Stimulated activated CD4-positive, alpha-beta T cell treated with anti-CD3 and anti-CD28 coated beads, TNF-alpha, amount 100 ng/mL, for 24 hours (primary cell): ENCODE measurements at regions not wholly inside any gene's neighbourhood (a gene's known extent, or its start where the extent isn't known, plus 50 kb on each side); places are given as distances from the start of the nearest gene placed in this dataset.
"Not testable (repeated sequence)": the region's sequence is repeated elsewhere in the genome, so short reads cannot be mapped to it uniquely, and the experiment has no call there.

Experiments used
- DNase-seq, 3 experiments: peaks; one replicate each; pipeline ENCODE4 v3.0.0-alpha.2; 2020; ENCODE audit warnings: low read depth in 3 of 3

DNA sequence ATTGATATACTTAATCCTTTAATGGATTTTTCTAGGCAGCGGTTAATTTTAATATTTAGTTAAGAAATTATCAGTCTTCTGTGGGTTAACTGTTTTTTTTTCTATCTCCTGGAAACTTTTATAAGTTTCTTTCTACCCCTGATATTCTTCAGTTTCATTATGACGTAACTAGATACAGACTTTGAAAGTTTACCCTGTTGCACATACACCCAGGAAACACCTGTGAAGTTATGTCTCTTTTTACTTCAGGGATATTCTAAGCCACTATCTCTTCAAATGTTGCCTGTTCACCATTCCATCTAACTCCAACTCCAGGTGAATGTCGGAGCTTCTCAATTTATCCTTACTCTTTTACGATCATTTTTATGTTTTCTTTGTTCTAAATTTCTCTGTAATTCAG, 329.0 kb downstream of the ICE1 start:
- no peak for DNase-seq

DNA sequence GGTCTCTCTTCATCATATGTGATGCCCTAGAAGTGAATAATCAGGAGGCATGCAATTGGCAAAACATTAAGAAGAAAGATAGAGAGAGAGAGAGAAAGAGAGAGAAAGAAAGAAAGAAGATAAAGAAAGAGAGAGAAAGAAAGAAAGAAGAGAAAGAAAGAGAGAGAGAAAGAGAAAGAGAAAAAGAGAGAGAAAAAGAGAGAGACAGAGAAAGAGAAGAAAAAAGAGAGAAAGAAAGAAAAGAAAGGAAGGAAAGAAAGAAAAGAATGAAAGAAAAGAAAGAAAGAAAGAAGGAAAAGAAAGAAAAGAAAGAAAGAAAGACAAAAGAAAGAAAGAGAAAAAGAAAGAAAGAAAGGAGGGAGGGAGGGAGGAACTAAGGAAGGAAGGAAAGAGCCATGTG, 318.9 kb downstream of the ICE1 start:
- DNase-seq: no peak

DNA sequence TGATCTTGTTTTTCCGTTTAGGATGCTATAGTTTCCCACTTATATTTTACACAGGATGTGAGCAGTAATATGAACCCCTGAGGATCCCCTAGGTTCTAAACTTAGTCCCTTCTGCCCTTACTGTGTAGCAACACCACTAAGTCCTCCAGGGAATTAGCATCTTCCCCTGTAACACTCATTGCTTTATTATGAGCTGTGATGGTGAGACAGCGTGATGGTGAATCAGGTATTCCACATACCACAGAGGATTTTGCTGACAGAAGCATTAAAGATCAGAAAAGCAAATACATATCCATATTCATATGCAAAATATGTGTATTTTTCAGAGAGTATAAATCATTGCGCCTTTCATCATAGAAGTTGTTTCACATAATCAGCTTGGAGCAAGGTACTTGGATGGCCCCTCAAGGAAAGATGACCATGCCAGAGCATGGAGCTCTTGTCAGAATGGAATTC, 317.0 kb downstream of the ICE1 start:
- DNase-seq: no peak

DNA sequence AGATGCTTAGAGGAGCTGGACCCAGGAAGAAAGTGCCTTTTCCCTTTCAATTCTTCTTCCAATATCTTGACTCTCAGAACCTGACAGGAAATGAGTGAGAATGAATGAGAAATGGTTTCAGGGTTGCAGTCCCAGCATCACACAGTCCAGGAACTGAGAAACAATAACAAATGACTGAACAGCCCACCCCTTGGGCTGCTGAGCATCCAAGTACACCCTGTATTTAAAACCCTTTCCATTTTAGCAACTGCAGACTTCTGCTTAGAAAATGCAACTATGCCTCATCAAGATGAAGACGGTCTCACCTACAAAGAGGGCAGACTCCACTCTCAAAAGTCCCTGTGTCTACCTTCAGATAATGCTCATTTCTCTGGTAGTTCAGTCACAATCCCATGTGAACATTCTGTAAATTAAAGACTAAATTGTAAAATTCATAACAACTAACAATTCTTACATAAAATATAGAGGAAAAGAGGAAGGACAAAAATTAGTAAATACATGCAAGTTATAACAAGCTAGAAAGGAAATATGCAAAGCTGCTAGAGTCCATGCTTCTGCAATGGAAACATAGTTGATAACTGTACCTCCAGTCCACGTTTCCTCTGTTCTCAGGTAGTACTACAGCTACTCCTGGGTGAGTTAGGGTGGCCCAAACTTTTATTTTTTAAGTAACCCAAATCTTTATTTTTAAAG, 316.5 kb downstream of the ICE1 start:
- DNase-seq: no peak

DNA sequence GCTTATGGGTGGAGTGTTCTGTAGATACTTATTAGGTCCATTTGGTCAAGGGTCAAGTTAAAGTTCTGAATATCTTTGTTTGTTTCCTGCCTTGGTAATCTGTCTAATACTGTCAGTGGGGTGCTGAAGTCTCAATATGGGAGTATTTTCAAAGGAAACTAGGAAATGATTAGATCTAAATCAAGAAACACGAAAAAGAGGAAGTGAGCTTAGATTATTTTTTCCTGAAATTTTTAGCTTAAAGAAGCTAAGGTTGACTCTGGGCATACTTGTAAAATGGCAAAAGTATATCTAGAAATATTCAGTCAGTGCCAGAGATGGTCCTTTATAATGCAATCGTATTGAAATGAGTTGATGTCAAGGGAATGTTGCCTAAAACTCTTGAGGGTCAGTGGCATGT, 313.5 kb downstream of the ICE1 start:
- no peak for DNase-seq

DNA sequence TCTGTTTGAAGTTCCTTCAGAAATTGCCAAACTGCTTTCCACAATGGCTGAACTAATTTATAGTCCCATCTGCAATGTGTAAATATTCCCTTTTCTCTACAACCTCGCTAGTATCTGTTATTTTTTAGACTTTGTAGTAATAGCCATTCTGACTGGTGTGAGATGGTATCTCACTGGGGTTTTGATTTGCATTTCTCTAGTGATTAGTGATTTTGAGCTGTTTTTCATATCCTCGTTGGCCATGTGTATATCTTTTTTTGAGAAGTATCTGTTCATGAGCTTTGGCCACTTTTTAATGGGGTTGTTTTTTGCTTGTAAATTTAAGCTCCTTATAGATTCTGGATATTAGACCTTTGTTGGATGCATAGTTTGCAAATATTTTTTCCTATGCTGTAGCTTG, 310.6 kb downstream of the ICE1 start:
- not testable (repeated sequence) for DNase-seq

DNA sequence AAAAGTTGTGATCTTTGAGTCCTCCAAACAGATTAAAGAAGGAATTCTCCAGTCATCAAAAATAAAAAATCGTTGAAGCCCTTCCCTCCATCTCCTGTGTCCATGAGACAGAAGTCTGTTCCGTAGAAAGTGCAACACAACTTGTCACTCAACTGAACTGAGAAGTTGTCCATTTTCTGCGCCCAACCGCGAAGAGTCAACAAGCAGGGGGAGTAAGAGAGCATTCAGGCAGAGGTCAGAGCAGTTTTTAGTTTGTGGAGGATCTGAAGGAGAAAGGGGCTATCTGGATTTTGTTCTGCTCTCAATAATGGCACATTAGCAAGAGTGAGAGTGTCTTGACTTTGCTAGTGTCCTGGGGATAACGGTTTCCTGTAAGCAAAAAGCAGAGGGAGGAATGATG, 303.9 kb downstream of the ICE1 start:
- DNase-seq: no peak

DNA sequence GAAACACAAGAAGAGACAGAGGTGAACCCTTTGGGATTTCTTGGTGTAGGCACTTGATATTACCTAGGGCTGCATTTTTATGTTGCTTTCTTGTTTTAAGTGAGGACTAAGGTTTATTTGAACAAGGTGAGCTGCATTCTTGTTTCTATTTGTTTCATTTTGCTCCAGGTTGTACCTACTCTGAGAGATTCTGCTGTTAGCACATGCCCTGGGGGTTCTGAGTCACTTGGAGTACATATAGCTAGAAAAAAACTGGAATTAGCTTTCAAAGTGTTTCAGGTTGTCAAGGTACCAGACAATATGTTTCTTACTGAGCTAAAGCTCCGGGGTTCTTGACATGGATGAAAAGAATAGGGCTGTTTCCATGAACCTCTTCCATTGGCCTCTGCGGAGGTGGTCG, 299.4 kb downstream of the ICE1 start:
- no peak for DNase-seq

DNA sequence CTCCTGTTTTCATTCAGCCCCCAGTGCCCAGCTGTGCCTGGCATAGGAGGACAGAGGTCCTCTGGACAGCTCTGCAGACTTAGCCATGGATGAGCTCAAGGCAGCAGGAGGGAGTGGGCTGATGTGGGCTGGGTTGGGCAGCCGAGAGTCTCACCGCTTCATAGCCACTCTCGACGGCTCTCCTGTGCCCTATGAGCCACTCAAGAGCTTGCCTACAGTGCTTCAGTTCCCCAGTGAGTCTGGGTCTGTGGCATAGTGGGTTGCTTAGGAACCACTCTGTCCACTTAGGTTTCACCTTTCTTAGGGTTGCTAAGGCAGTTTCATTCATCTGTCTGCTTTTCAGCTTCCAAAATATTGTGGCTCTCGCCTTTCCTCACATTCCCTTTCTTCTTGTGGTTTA, 296.8 kb downstream of the ICE1 start:
- no peak for DNase-seq

DNA sequence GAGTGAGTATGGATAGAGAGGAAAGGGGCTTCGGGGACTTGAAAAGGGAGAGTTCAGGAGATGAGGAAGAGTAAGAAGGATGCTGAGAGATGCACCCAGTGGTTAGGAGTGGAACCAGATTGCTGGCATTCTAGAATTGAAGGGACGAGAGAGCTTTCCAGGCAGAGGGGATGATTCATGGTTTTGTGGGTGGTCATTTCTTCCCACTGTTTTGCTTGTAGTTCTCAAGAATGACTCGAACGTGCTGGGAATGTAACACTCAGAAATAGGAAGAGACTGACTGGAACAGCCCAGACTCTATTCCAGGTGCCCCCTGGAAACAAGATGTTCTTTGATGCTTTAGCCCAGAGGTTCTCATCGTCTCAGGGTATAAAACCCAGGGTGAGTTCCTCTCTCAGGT, 294.2 kb downstream of the ICE1 start:
- DNase-seq: no peak

DNA sequence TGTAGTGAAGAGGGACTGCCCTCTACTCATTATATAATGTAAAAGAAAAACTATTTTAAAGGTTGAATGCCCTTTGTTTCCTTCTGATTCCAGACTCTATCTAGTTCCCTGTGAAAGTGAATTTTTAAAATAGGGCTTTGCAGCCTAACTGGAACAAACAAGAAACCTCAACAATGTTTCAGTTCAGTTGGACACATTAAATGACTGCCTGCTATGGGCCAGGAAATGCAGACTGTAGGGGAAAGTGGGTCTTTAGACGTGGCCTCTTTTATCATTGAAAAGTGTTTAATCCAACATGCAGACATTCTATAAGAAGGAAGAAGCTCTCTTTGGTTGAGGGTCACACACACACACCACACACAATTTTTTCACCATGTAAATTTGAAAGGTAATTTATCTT, 289.1 kb downstream of the ICE1 start:
- DNase-seq: no peak

DNA sequence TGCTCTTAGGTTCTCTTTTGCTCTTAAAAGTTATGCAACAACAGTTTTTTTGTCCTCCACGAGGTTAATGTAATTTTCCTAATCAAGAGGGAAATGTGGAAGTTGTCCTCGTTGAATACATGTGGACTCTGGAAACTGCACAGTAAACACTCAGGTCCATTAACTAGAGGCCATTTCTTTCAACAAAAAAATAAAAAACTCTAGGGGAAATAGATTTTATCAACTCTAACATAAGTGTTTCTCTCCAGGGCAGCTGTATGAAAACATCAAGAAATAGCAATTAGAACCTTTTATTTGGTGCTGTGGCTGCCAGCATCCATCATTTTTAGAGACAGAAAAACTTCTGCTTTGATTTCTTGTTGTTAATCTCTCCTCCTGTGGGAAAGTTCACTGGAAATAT, 288.6 kb downstream of the ICE1 start:
- DNase-seq: no peak

DNA sequence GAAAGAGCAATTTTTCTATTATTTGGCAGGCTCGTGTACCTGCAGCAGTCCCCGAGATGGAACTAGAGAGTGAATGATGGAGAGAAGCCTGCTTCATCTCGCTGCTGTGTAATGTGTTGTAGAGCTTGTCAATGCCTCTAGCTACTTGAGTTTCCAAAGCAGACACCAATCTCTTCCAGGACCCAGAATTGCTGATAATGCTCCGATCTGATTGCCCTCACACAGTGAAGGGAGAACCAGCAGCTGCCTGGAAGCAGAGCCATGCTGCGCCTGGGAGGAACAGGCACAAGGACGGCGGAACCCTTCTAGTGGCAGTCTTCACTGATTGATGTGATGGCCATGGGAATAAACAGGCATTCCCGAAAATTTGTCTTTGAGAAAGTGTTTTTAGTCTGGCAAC, 288.0 kb downstream of the ICE1 start:
- no peak for DNase-seq

DNA sequence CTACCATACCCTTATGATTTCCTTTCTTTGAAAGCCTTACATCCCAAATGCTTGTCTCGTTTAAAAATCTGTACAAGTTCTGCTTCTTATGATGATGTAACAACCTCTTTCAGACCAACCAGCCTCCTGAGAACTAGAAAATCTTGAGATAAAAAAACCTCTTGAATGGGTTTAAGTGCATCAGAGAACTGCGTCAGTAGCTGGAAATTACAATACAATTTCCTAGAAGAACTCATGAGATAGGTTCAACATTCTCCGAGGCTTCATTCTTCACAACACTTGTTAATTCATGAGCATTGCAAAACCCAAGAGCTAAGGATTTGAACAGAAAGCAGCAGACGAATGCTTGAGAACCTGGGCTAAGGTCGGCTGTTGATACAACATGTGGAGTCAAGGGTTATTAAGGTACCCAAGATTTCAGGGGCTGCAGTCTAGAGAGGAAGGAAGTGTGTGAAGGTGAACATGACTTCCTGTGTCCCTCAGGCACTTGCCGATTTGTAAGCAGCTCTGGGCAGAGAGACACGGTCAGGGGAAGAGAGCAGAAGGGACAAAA, 286.0 kb downstream of the ICE1 start:
- no peak for DNase-seq

DNA sequence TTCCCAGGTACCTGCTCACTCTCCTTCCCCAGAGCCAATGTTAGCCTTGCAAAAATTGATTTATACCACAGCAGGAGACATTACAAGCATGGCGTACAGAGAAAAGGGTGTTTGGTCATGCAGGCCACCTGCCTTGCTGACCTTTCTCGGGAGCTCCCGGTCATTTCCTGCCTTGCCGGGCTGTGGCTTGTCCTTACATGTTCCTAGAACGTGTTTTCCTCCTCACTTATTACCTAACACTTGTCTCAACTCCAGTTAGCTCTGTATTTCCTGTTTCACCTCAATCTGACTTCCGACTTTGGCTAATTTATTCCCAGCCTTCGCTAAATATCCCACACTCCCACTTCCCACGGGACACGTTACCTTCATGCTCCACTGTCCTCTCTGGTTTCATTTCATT, 282.5 kb downstream of the ICE1 start:
- DNase-seq: no peak

DNA sequence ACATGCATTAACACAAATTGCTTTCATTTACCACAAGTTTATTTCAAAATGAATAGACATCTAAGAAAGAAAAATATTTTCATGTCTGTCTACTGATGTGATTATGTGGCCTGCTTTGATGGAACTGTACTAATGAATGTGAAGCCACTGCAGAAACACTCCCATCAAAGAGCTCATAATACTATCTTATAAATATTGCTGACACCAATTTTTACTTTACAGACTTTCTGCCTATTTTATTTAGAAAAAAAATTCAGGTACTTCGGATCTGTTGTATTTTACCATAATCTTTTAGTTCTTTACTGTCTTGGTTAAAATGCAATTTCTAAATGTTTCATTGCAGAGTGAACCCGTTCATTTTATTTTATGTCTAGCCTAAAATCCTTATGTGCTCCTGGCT, 281.9 kb downstream of the ICE1 start:
- no peak for DNase-seq

DNA sequence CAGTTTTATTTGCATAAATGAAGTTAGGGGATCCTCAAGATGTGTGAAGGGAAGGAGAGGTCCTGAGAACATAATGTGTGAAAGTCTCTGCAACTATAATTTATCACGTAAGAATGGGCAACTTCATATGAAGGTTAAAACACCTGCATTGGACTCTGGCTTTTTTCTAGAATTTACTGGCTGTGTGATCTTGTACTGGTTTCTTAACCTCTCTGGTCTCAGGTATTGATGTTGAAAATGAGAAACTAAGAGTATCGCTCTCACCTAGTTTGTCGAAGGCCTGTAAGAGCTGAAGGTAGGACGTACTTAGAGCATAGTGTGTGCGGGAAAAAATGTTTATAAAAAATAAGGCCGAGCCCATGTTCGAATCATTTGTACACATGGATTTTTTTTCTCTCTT, 280.5 kb downstream of the ICE1 start:
- no peak for DNase-seq

DNA sequence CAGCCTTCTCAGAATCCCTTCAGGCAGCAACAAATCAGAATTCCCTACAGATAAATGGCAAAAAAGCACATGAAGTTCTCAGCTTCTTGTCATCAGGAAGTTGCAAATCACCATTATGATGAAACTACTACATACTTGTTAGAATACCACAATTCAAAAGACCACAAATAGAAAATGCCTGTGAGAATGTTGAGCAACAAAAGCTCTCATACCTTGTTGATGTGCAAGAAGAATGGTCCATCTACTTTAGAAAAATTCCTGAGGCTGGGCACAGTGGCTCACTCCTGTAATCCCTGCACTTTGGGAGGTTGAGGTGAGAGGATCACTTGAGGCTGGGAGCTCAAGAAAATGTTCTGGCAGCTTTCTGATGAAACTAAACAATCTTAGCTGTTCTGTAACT, 278.1 kb downstream of the ICE1 start:
- no peak for DNase-seq

DNA sequence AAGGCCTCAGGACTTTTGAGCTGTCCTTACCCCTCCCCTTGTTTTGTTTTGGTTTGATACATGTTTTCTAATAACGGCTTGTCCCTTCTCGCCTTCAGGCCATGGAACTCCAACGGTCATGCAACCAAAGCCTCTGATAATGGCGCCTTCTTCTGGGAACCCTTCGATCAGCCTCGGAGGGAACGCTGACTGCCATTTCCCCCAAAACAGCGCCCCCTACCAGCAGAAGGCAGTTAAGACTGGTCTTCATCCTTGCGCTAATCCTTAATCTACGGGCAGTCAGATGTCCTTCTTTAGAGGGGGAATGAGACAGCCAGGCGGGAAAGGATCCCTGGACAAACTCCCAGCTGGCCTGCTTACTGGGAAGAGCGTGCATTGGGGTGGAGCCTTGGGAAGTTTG, 276.6 kb downstream of the ICE1 start:
- no peak for DNase-seq

DNA sequence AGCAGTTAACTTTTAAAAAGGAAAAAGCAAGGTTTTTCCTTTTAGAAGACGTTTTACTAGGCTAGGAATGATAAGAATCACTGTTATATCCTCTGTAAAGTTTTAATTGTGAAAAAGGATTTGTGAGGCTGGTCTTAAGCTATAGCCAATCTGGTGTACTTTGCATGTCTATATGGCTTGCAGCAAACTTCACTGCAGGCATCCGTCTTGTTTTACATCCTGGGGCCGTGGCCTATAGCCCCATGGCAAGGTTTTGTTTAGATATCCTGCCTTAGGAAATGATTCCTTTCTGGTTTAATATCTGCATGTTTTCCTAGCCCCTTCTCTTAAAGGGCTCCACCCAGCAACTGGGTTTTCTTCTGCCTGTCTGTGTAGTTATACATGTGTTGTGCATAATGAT, 272.8 kb downstream of the ICE1 start:
- DNase-seq: no peak

DNA sequence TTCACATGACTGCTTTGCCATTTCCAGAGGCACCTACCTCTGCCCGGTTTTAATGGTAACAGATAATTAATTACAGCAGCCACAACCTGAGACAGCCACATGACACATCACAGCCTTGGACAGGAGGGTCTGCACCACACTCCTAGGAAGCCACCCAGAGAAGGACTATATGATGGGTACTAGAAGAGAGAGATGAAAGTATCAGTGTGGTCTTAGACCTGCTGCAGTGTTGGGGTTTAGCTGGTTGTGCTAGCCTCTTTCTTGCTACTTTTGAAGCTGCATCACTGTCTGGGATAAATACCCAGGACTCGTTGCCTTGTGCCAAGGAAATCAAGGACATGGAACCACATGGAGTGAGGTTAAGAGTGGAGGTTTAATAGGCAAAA, 266.4 kb downstream of the ICE1 start:
- no peak for DNase-seq

DNA sequence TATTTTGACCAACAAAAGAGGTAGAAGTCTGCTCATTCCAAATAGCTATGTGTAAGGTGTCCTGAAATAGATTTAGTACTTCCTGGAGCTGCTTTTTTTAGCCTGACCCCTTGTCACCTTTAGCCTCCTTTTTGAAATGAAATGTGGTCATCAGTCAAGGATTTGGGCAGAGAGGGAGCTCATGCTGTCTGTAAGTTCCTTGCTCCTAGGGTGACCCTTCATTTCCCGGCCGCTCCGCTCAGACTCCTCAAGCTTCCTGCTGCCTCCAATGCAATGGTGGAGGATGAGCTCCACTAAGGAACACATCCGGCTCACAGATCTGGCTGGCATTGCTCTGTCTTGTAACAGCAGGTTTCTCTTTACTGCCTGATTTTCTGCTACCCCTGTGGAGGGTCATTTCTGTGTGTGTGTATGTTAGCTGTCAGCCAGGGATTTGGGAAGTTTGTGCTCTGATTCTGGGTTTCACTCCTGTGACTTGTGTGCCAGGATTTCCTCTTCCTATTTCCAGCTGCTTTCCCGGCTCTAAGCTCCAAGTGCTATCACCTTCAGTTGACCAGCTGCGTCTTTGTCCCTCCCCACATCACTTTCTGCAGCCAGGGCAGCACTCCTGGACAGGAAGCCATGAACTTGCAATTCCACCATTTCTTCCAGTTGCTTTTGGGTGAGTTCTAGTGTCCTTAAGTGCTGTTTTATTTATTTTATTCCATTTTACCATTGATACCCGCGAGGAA, 265.9 kb downstream of the ICE1 start:
- no peak for DNase-seq

DNA sequence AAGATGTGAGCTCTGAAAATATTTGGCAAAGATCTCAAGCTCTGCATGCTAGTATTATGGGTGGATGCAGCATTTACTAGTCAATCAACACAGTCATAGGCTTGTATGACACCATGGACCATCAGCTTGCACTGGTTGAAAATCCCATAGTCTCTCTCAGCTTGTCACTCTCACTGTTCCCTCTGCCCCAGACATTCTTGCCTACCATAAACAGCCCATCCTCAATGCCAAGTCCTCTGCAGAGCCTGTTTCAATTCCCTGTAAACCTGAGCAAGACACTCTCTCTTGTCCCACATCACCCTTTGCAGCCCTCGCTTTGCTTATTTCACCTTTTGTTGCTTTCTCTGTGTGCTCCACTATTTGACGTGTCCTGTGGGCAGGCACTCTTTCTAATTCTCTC, 264.6 kb downstream of the ICE1 start:
- no peak for DNase-seq
